IMR-90 (cell line): ENCODE measurements at regions not wholly inside any gene's neighbourhood (a gene's known extent, or its start where the extent isn't known, plus 50 kb on each side); places are given as distances from the start of the nearest gene placed in this dataset.

ENCODE experiments used
- ATAC-seq: fragments of 200-7000 bp; cut with Tn5 transposase; 2 replicates; pipeline ENCODE4 v1.9.1; 2020; ENCODE audit warnings: low read depth, mild to moderate bottlenecking, moderate library complexity
- BruUV-seq: library from RNA; stranded (reverse); fragments of 400-500 nt; replicated peaks from 2 replicates; lab custom pipeline; 2021; lab: Mats Ljungman, UMichigan
- CTCF ChIA-PET: fragments of 300-600 bp; formaldehyde crosslinking; extraction: SDS; loops from one replicate; lab custom pipeline; 2021; ENCODE audit warnings: antibody characterized with exemption; lab: Yijun Ruan, JAX
- POLR2A ChIA-PET: fragments of 300-600 bp; sonication (Branson Sonifier 250); formaldehyde crosslinking; loops from one replicate; lab custom pipeline; 2022; ENCODE audit warnings: antibody characterized with exemption; ENCODE audit not compliant: unreplicated experiment; lab: Charles Lee
- DNase-seq: peaks from one replicate; pipeline ENCODE4 v3.0.0; 2013
- H2AFZ ChIP-seq: replicated peaks from 2 replicates; pipeline ENCODE3; 2013; ENCODE audit warnings: low read length, mild to moderate bottlenecking; ENCODE audit not compliant: poor library complexity
- H2AK5ac ChIP-seq: 2 replicates; pipeline ENCODE4 v1.6.1; 2013; ENCODE audit warnings: low read depth, low read length, inconsistent platforms
- H2AK9ac ChIP-seq: replicated peaks from 2 replicates; pipeline ENCODE3; 2013; ENCODE audit warnings: mild to moderate bottlenecking, low read depth, low read length, moderate library complexity; ENCODE audit not compliant: poor library complexity
- H2BK120ac ChIP-seq: 2 replicates; pipeline ENCODE4 v1.6.1; 2013; ENCODE audit warnings: low read depth, low read length, inconsistent platforms
- H2BK15ac ChIP-seq: 3 replicates; pipeline ENCODE4 v1.6.1; 2013; ENCODE audit warnings: low read depth, low read length, inconsistent platforms
- H2BK20ac ChIP-seq: 2 replicates; pipeline ENCODE4 v1.6.1; 2013; ENCODE audit warnings: low read depth, mild to moderate bottlenecking, inconsistent platforms, low read length, moderate library complexity
- H2BK5ac ChIP-seq: 2 replicates; pipeline ENCODE4 v1.6.1; 2013; ENCODE audit warnings: mild to moderate bottlenecking, low read depth, low read length, inconsistent platforms; ENCODE audit not compliant: poor library complexity, severe bottlenecking
- H3K14ac ChIP-seq: replicated peaks from 2 replicates; pipeline ENCODE4 v1.6.1; 2013; ENCODE audit warnings: low read depth, low read length, inconsistent platforms
- H3K18ac ChIP-seq: 2 replicates; pipeline ENCODE4 v1.6.1; 2013; ENCODE audit warnings: low read depth, low read length, control low read depth
- H3K23ac ChIP-seq: 2 replicates; pipeline ENCODE4 v1.6.1; 2013; ENCODE audit warnings: low read depth, low read length, inconsistent platforms
- H3K27ac ChIP-seq: 2 replicates; pipeline ENCODE4 v1.5.1; 2013; ENCODE audit warnings: mild to moderate bottlenecking, control low read depth, low read length; ENCODE audit not compliant: insufficient read depth
- H3K27me3 ChIP-seq: 2 replicates; pipeline ENCODE4 v1.6.1; 2013; ENCODE audit warnings: low read length; ENCODE audit not compliant: control insufficient read depth, insufficient read depth
- H3K36me3 ChIP-seq: 2 replicates; pipeline ENCODE4 v1.6.1; 2013; ENCODE audit warnings: low read length, mixed read lengths; ENCODE audit not compliant: control insufficient read depth, insufficient read depth
- H3K4ac ChIP-seq: 2 replicates; pipeline ENCODE4 v1.6.1; 2013; ENCODE audit warnings: low read depth, low read length, inconsistent platforms
- H3K4me1 ChIP-seq: 2 replicates; pipeline ENCODE4 v1.6.1; 2013; ENCODE audit warnings: low read length, mixed read lengths; ENCODE audit not compliant: control insufficient read depth, insufficient read depth
- H3K4me2 ChIP-seq: 2 replicates; pipeline ENCODE4 v1.6.1; 2013; ENCODE audit warnings: low read depth, mild to moderate bottlenecking, control low read depth, low read length, moderate library complexity
- H3K4me3 ChIP-seq: 2 replicates; pipeline ENCODE4 v1.5.1; 2013; ENCODE audit warnings: low read depth, mild to moderate bottlenecking, control low read depth, low read length, moderate library complexity; ENCODE audit not compliant: insufficient read depth
- H3K56ac ChIP-seq: 2 replicates; pipeline ENCODE4 v1.6.1; 2013; ENCODE audit warnings: low read length, inconsistent platforms; ENCODE audit not compliant: insufficient read depth; ENCODE audit errors: extremely low read depth
- H3K79me1 ChIP-seq, 2 experiments: 2 replicates each; pipeline ENCODE4 v1.6.1; 2013; ENCODE audit warnings: low read length in 2 of 2, inconsistent platforms in 1 of 2, low read depth in 1 of 2
- H3K9ac ChIP-seq: 2 replicates; pipeline ENCODE4 v1.6.1; 2013; ENCODE audit warnings: low read depth, low read length, control low read depth
- H3K9me1 ChIP-seq: 2 replicates; pipeline ENCODE4 v1.6.1; 2013; ENCODE audit warnings: low read length, inconsistent platforms; ENCODE audit not compliant: insufficient read depth
- H3K9me3 ChIP-seq: 2 replicates; pipeline ENCODE4 v1.6.1; 2013; ENCODE audit warnings: low read length; ENCODE audit not compliant: control insufficient read depth, insufficient read depth
- H4K20me1 ChIP-seq: 2 replicates; pipeline ENCODE4 v1.6.1; 2013; ENCODE audit warnings: low read length, inconsistent platforms; ENCODE audit not compliant: insufficient read depth
- H4K5ac ChIP-seq: 2 replicates; pipeline ENCODE4 v1.6.1; 2013; ENCODE audit warnings: mild to moderate bottlenecking, low read depth, low read length, control low read depth
- H4K8ac ChIP-seq, 2 experiments: 2 replicates each; pipeline ENCODE4 v1.6.1; 2013; ENCODE audit warnings: low read depth in 2 of 2, low read length in 2 of 2, control low read depth in 1 of 2, inconsistent platforms in 1 of 2
- H4K91ac ChIP-seq: 2 replicates; pipeline ENCODE4 v1.6.1; 2013; ENCODE audit warnings: low read depth, low read length, inconsistent platforms; ENCODE audit not compliant: insufficient read depth
- ELK1 ChIP-seq: fragments of 150-350 bp; IDR thresholded peaks from 2 replicates; pipeline ENCODE4 v1.6.1; 2016; ENCODE audit warnings: low read depth, mild to moderate bottlenecking, low read length, moderate library complexity, borderline replicate concordance
- FOS ChIP-seq: fragments of 150-350 bp; IDR thresholded peaks from 2 replicates; pipeline ENCODE4 v1.6.1; 2016; ENCODE audit warnings: low read depth, low read length
- MAFK ChIP-seq: IDR thresholded peaks from 2 replicates; pipeline ENCODE4 v1.6.1; 2012; ENCODE audit warnings: low read depth, low read length, improper control_type of control experiment
- MXI1 ChIP-seq: IDR thresholded peaks from 2 replicates; pipeline ENCODE4 v1.6.1; 2012; ENCODE audit warnings: low read depth, mild to moderate bottlenecking, low read length, moderate library complexity, borderline replicate concordance
- RAD21 ChIP-seq: IDR thresholded peaks from 2 replicates; pipeline ENCODE4 v1.6.1; 2012; ENCODE audit warnings: low read length, improper control_type of control experiment
- RCOR1 ChIP-seq: IDR thresholded peaks from 2 replicates; pipeline ENCODE4 v1.6.1; 2012; ENCODE audit warnings: mild to moderate bottlenecking, low read length, improper control_type of control experiment; ENCODE audit not compliant: insufficient replicate concordance
- RFX5 ChIP-seq: IDR thresholded peaks from 2 replicates; pipeline ENCODE4 v1.8.0; 2012; ENCODE audit warnings: low read depth, mild to moderate bottlenecking, low read length, moderate library complexity
- SMC3 ChIP-seq: fragments of 150-350 bp; IDR thresholded peaks from 2 replicates; pipeline ENCODE4 v1.6.1; 2016; ENCODE audit warnings: low read depth, mild to moderate bottlenecking, antibody characterized with exemption, low read length, moderate library complexity
- WGBS, 2 experiments: methylation state at CpG; one replicate each; pipeline versions ENCODE4 v1.1.5 to v1.1.7; 2013; ENCODE audit warnings: missing lambda C conversion rate in 2 of 2; ENCODE audit not compliant: insufficient read length in 1 of 2; ENCODE audit errors: extremely low coverage in 2 of 2; 5-methylcytosine and 5-hydroxymethylcytosine counted together
- dilution Hi-C: fragments of 300-500 bp; cut with HindIII; formaldehyde crosslinking; loops from one replicate; pipeline ENCODE4 v1.14.3; 2018; ENCODE audit warnings: low sequenced_read_pairs; ENCODE audit not compliant: unreplicated experiment
- in situ Hi-C: fragments of 300-500 bp; cut with MboI; formaldehyde crosslinking; loops from 3 replicates; pipeline ENCODE4 v1.14.3; 2019; ENCODE audit warnings: low sequenced_read_pairs, inconsistent platforms, mixed read lengths
- intact Hi-C: fragments of 100-400 bp; cut with micrococcal nuclease; formaldehyde crosslinking; loops from 2 replicates; pipeline ENCODE4 v1.10.0; 2022

GRCh38 chr2:175606010-175606841 is 395.8 kb downstream of the LNPK start:
- Histone ChIP-seq H3K9me3 (no peaks in the 10 kb centered on the region), H2BK120ac (no peak overlapping the region), H2BK15ac (no peak overlapping the region), H4K20me1 (no peaks in the 10 kb centered on the region), H3K18ac (no peak overlapping the region), H4K8ac (no peak overlapping the region), H3K9me1 (no peaks in the 10 kb centered on the region), H3K4me2 (no peak overlapping the region), H3K4me1 (no peaks in the 10 kb centered on the region), H3K36me3 (no peaks in the 10 kb centered on the region), H3K27ac (no peak overlapping the region), H3K56ac (no peak overlapping the region), H3K9ac (no peak overlapping the region), H3K27me3 (no peaks in the 10 kb centered on the region), H2AK9ac (no peak overlapping the region), H2AK5ac (no peak overlapping the region), H3K23ac (no peak overlapping the region), H2BK5ac (no peak overlapping the region), H4K91ac (no peak overlapping the region), H2AFZ (no peak overlapping the region), H4K5ac (no peak overlapping the region), H3K4ac (no peak overlapping the region), H3K14ac (no peak overlapping the region), H3K79me1 (no peaks in the 10 kb centered on the region), H2BK20ac (no peak overlapping the region), H3K4me3 (no peak overlapping the region)
- BruUV-seq, result no TSS peak
- intact Hi-C loops (no loop called here), dilution Hi-C loops (no loop called here), in situ Hi-C loops (no loop called here)
- ATAC-seq (no peak), DNase-seq (no peak)
- CTCF ChIA-PET, result no interaction called here
- TF ChIP-seq MXI1, result no peak
- no peak for TF ChIP-seq RFX5
- TF ChIP-seq SMC3, result no peak
- no peak for TF ChIP-seq RAD21
- no peak for TF ChIP-seq FOS
- no peak for TF ChIP-seq RCOR1
- TF ChIP-seq ELK1, result no peak
- no peak for TF ChIP-seq MAFK
- 0% methylated on average over 3 of the region's 12 CpGs; no CpG with 5 or more reads in 1 of the 2 experiments for WGBS, 2 experiments
- POLR2A ChIA-PET, result no interaction called here
